ENCODE measurements at regions not wholly inside any gene's neighbourhood (a gene's known extent, or its start where the extent isn't known, plus 50 kb on each side); places are given as distances from the start of the nearest gene placed in this dataset.

GRCh38 chr17:73715769-73716168 lies 71.5 kb upstream of the SDK2 start:
- no peak for FAIRE-seq
- Histone ChIP-seq H3K4me2 (ENCODE audit: low read depth, low read length) (no peak overlapping the region), H4K20me1 (ENCODE audit: insufficient read depth, low read length) (no peaks in the 10 kb centered on the region), H3K4me1 (ENCODE audit: insufficient read depth, low read length) (peaks cover 24% of the 10 kb centered on the region), H3K4me3 (replicated peaks in 1 of 3; ENCODE audit: insufficient read depth in 1 of 3, low read depth in 2 of 3, low read length in 3 of 3) (no peak overlapping the region), H3K27me3 (ENCODE audit: control insufficient read depth in 1 of 2, insufficient read depth in 2 of 2, low read length in 2 of 2) (peaks cover 1 to 38% of the 10 kb centered on the region in 2 experiments; a peak in 4 of 5 replicates), H3K9me3 (ENCODE audit: low read length) (no peaks in the 10 kb centered on the region), H3K36me3 (replicated peaks in 1 of 2; ENCODE audit: control insufficient read depth in 1 of 2, insufficient read depth in 2 of 2, low read length in 2 of 2) (no peaks in the 10 kb centered on the region), H3K27ac (ENCODE audit: extremely low read length, insufficient read depth, low read length) (no peak overlapping the region), H2AFZ (ENCODE audit: low read length) (no peak overlapping the region), H3K9ac (ENCODE audit: insufficient read depth, low read depth, low read length) (no peak overlapping the region), H3K79me2 (ENCODE audit: insufficient read depth, low read length) (no peaks in the 10 kb centered on the region)
- in situ Hi-C loops (cut with HindIII; ENCODE audit: extremely low pct_ligation_motif_present, low pct_unique_long_range_greater_than_20kb) = loop anchor here (10.0 kb wide), 1 partner anchor 291 kb away; no protein-coding TSS in a partner anchor
- ChIA-PET CTCF (ENCODE audit: low intra/inter-chr PET ratio, low total read pairs) (no interaction called here), POLR2A (no interaction called here)
- DNase-seq (ENCODE audit: low spot score) = no peak
- no TSS peak for BruUV-seq (replicated peaks)
- intact Hi-C loops (cut with micrococcal nuclease; ENCODE audit: unreplicated experiment) = loop anchor here (10.0 kb wide), 1 partner anchor 61 kb away; no protein-coding TSS in a partner anchor
- TF ChIP-seq, protein P1, sequence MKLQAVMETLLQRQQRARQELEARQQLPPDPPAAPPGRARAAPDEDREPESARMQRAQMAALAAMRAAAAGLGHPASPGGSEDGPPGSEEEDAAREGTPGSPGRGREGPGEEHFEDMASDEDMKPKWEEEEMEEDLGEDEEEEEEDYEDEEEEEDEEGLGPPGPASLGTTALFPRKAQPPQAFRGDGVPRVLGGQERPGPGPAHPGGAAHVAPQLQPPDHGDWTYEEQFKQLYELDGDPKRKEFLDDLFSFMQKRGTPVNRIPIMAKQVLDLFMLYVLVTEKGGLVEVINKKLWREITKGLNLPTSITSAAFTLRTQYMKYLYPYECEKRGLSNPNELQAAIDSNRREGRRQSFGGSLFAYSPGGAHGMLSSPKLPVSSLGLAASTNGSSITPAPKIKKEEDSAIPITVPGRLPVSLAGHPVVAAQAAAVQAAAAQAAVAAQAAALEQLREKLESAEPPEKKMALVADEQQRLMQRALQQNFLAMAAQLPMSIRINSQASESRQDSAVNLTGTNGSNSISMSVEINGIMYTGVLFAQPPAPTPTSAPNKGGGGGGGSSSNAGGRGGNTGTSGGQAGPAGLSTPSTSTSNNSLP (IDR thresholded peaks at IDR 0.05; ENCODE audit: low read depth, low read length) = no peak
- no peak for TF ChIP-seq NR0B2 (CRISPR knock-in tag; IDR thresholded peaks at IDR 0.05)
- TF ChIP-seq ZSCAN29 (CRISPR knock-in tag; conservative IDR thresholded peaks at IDR 0.05) = no peak
- no peak for TF ChIP-seq DMTF1 (CRISPR knock-in tag; IDR thresholded peaks at IDR 0.05)
- no peak for TF ChIP-seq ZNF841 (CRISPR knock-in tag; IDR thresholded peaks at IDR 0.05; ENCODE audit: borderline replicate concordance)
- whole genome bisulfite sequencing (ENCODE audit: low lambda C conversion rate) = 50% methylated on average over 10 of the region's 10 CpGs
- ATAC-seq = no peak

All from HepG2 (cell line).